ENCODE measurements at regions not wholly inside any gene's neighbourhood (a gene's known extent, or its start where the extent isn't known, plus 50 kb on each side); places are given as distances from the start of the nearest gene placed in this dataset.

GRCh38 chr15:69573815-69574475, 121.3 kb downstream of the RPLP1 start:
- no peak for DNase-seq (ENCODE audit: low read depth)
- H3K4me3 ChIP-seq (ENCODE audit: low read depth, low read length), result no peak overlapping the region
- TF ChIP-seq CTCF (IDR thresholded peaks at IDR 0.05; ENCODE audit: insufficient read depth, low read depth, low read length), result no peak

- DNase-seq (ENCODE audit: low read depth), result no peak
- TF ChIP-seq CTCF (IDR thresholded peaks at IDR 0.05; ENCODE audit: insufficient read depth, low read depth, low read length), result no peak
- H3K4me3 ChIP-seq (ENCODE audit: low read depth, low read length), result no peak overlapping the region
These were observed 121.9 kb downstream of the RPLP1 start for GRCh38 chr15:69574506-69574905.

GRCh38 chr15:69575387-69575786, 122.8 kb downstream of the RPLP1 start:
- no peak for TF ChIP-seq CTCF (IDR thresholded peaks at IDR 0.05; ENCODE audit: insufficient read depth, low read depth, low read length)
- no peak for DNase-seq (ENCODE audit: low read depth)
- H3K4me3 ChIP-seq (ENCODE audit: low read depth, low read length), result no peak overlapping the region

- H3K4me3 ChIP-seq (ENCODE audit: low read depth, low read length), result no peak overlapping the region
- TF ChIP-seq CTCF (IDR thresholded peaks at IDR 0.05; ENCODE audit: insufficient read depth, low read depth, low read length), result peak; percentile 65
- no peak for DNase-seq (ENCODE audit: low read depth)
These were observed 123.5 kb downstream of the RPLP1 start for GRCh38 chr15:69576035-69576526.

GRCh38 chr15:69576948-69577351, 124.3 kb downstream of the RPLP1 start:
- H3K4me3 ChIP-seq (ENCODE audit: low read depth, low read length), result no peak overlapping the region
- DNase-seq (ENCODE audit: low read depth), result no peak
- no peak for TF ChIP-seq CTCF (IDR thresholded peaks at IDR 0.05; ENCODE audit: insufficient read depth, low read depth, low read length)

GRCh38 chr15:69577397-69577796, 124.8 kb downstream of the RPLP1 start:
- no peak for TF ChIP-seq CTCF (IDR thresholded peaks at IDR 0.05; ENCODE audit: insufficient read depth, low read depth, low read length)

GRCh38 chr15:69578252-69578651, 125.6 kb downstream of the RPLP1 start:
- H3K4me3 ChIP-seq (ENCODE audit: low read depth, low read length), result no peak overlapping the region
- DNase-seq (ENCODE audit: low read depth), result no peak
- TF ChIP-seq CTCF (IDR thresholded peaks at IDR 0.05; ENCODE audit: insufficient read depth, low read depth, low read length), result no peak

More at GRCh38 chr15:69577397-69577796, 124.8 kb downstream of the RPLP1 start:
- DNase-seq (ENCODE audit: low read depth), result no peak
- no peak overlapping the region for H3K4me3 ChIP-seq (ENCODE audit: low read depth, low read length)

Data from fibroblast of villous mesenchyme (primary cell).